ENCODE measurements at regions not wholly inside any gene's neighbourhood (a gene's known extent, or its start where the extent isn't known, plus 50 kb on each side); places are given as distances from the start of the nearest gene placed in this dataset.

- H3K4me3 ChIP-seq (replicated peaks; ENCODE audit: low read depth, low read length), result no peak overlapping the region
- TF ChIP-seq, protein P1, sequence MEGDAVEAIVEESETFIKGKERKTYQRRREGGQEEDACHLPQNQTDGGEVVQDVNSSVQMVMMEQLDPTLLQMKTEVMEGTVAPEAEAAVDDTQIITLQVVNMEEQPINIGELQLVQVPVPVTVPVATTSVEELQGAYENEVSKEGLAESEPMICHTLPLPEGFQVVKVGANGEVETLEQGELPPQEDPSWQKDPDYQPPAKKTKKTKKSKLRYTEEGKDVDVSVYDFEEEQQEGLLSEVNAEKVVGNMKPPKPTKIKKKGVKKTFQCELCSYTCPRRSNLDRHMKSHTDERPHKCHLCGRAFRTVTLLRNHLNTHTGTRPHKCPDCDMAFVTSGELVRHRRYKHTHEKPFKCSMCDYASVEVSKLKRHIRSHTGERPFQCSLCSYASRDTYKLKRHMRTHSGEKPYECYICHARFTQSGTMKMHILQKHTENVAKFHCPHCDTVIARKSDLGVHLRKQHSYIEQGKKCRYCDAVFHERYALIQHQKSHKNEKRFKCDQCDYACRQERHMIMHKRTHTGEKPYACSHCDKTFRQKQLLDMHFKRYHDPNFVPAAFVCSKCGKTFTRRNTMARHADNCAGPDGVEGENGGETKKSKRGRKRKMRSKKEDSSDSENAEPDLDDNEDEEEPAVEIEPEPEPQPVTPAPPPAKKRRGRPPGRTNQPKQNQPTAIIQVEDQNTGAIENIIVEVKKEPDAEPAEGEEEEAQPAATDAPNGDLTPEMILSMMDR (IDR thresholded peaks at IDR 0.05; ENCODE audit: low read depth, low read length, missing control alignments), result no peak
- no peak for DNase-seq (ENCODE audit: extremely low read depth, low read depth)
Measured at GRCh38 chr13:83281654-83282053, 600.6 kb downstream of the SLITRK1 start.

- TF ChIP-seq, protein P1 (IDR thresholded peaks at IDR 0.05; ENCODE audit: low read depth, low read length, missing control alignments), result no peak
- DNase-seq (ENCODE audit: extremely low read depth, low read depth), result no peak
- no peak overlapping the region for H3K4me3 ChIP-seq (replicated peaks; ENCODE audit: low read depth, low read length)
Measured at GRCh38 chr13:83274679-83275078, 607.6 kb downstream of the SLITRK1 start.

DNA sequence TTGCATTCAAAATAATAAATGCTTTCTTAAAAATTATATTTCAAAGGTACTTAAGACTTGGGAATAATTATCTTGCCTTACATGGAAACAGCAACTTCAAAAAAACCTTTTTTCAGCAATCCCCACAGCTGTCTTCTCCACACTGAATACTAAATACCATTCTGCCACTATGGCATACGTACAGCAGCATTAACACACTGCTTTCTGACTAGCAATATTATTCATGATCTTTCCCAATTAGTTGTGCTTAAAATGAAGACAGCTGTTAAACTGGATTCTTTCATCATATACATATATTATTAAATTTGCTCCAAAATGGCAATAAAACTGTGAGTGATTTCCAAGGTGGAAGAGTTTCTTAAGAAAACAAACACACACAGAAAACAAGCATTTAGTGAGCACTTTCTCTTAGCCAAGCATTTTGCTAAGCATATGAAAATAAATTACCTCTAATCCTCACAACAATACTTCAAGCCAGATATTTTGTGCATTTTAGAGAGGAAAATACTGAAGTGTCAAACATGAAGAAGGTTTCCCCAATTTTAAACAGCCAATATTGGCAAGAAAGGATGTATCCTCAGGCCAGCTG, 609.5 kb downstream of the SLITRK1 start:
- DNase-seq (ENCODE audit: extremely low read depth, low read depth), result no peak
- TF ChIP-seq, protein P1 (IDR thresholded peaks at IDR 0.05; ENCODE audit: low read depth, low read length, missing control alignments), result no peak
- no peak overlapping the region for H3K4me3 ChIP-seq (replicated peaks; ENCODE audit: low read depth, low read length)

DNA sequence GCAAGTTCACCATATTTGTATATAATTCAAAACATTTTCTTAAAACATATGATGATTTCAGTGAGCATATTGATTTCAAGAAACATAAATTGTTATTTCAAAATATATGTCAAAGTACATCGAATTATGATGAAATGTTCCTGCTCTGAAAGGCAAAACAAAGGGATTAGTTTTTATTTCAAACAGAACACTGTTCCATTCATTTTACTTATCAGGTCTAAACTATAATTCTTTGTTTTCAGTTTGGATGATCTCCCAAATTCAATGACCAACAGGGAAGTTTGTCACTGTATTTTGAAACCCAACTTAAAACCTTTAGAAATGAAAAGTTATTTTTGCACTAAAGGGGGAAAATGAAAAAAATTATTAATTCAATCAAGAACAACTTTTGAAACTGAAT, 610.2 kb downstream of the SLITRK1 start:
- H3K4me3 ChIP-seq (replicated peaks; ENCODE audit: low read depth, low read length), result no peak overlapping the region
- TF ChIP-seq, protein P1 (IDR thresholded peaks at IDR 0.05; ENCODE audit: low read depth, low read length, missing control alignments), result no peak
- no peak for DNase-seq (ENCODE audit: extremely low read depth, low read depth)

GRCh38 chr13:83265279-83265678, 617.0 kb downstream of the SLITRK1 start:
- H3K4me3 ChIP-seq (replicated peaks; ENCODE audit: low read depth, low read length), result no peak overlapping the region
- TF ChIP-seq, protein P1 (IDR thresholded peaks at IDR 0.05; ENCODE audit: low read depth, low read length, missing control alignments), result no peak
- no peak for DNase-seq (ENCODE audit: extremely low read depth, low read depth)

DNA sequence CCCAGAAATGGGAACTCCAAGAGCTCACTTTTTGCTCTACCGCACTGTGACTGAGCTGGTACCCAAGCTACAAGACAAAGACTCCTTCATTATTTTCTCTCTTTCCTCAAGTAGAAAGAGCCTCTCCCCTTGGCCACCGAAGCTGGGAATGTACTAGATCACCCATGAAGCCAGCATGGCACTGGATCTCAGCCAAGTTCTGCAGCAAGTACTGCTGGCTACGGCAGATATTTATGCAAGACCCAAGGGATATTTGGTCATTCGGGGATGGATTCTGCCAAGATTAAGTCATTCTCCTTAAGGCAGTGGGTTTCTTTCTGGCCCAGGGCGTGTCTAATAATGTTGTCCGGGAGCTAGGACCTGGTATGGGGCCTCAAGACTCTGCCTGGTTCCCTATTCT, 633.5 kb downstream of the SLITRK1 start:
- no peak overlapping the region for H3K4me3 ChIP-seq (replicated peaks; ENCODE audit: low read depth, low read length)
- TF ChIP-seq, protein P1 (IDR thresholded peaks at IDR 0.05; ENCODE audit: low read depth, low read length, missing control alignments), result no peak
- no peak for DNase-seq (ENCODE audit: extremely low read depth, low read depth)

- peak; percentile 43 for DNase-seq (ENCODE audit: extremely low read depth, low read depth)
- no peak overlapping the region for H3K4me3 ChIP-seq (replicated peaks; ENCODE audit: low read depth, low read length)
- TF ChIP-seq, protein P1 (IDR thresholded peaks at IDR 0.05; ENCODE audit: low read depth, low read length, missing control alignments), result no peak
Measured at GRCh38 chr13:83232626-83233025, 649.6 kb downstream of the SLITRK1 start.
